Colonic mucosa (tissue), 4 donors: ENCODE measurements at regions not wholly inside any gene's neighbourhood (a gene's known extent, or its start where the extent isn't known, plus 50 kb on each side); places are given as distances from the start of the nearest gene placed in this dataset.

Experiments used
- DNase-seq: peaks from one replicate; pipeline ENCODE4 v3.0.0-alpha.2; 2020
- H3K27ac ChIP-seq: fragments of 200-600 bp; one replicate; pipeline ENCODE4 v1.8.0; 2021
- H3K27me3 ChIP-seq: fragments of 200-600 bp; one replicate; pipeline ENCODE4 v1.8.0; 2021
- H3K36me3 ChIP-seq: fragments of 200-600 bp; one replicate; pipeline ENCODE4 v1.8.0; 2021
- H3K4me1 ChIP-seq: fragments of 200-600 bp; one replicate; pipeline ENCODE4 v1.8.0; 2021; ENCODE audit warnings: mild to moderate bottlenecking
- H3K4me3 ChIP-seq: fragments of 200-600 bp; one replicate; pipeline ENCODE4 v1.8.0; 2021
- H3K9ac ChIP-seq, 2 donors: one replicate each; pipeline ENCODE4 v1.7.0; 2013; ENCODE audit warnings: control low read depth in 2 of 2, low read depth in 2 of 2, low read length in 2 of 2
- H3K9me3 ChIP-seq: fragments of 200-600 bp; one replicate; pipeline ENCODE4 v1.8.0; 2021
- CTCF ChIP-seq: fragments of 200-600 bp; IDR thresholded peaks from one replicate; pipeline ENCODE4 v1.8.0; 2022; ENCODE audit warnings: antibody characterized with exemption, mild to moderate bottlenecking
- intact Hi-C: fragments of 100-400 bp; cut with DNase I; formaldehyde crosslinking; loops from one replicate; pipeline ENCODE4 v1.14.1; 2022
- donor health status: healthy.
- donor health status: DM: no; HTN: no; CAD: no.
- donor health status: DM: no; HTN: no; CAD: no.

GRCh38 chr18:25005541-25006403, 346.2 kb downstream of the ZNF521 start:
- Histone ChIP-seq H3K9me3 (no peaks in the 10 kb centered on the region), H3K9ac (no peak overlapping the region), H3K27ac (no peak overlapping the region), H3K4me3 (no peak overlapping the region), H3K27me3 (no peaks in the 10 kb centered on the region), H3K4me1 (no peaks in the 10 kb centered on the region), H3K36me3 (no peaks in the 10 kb centered on the region)
- intact Hi-C loops: no loop called here
- no peak for TF ChIP-seq CTCF
- no peak for DNase-seq

GRCh38 chr18:25010623-25011374, 341.2 kb downstream of the ZNF521 start:
- H3K36me3 ChIP-seq: no peaks in the 10 kb centered on the region
- no peak overlapping the region for H3K4me3 ChIP-seq
- H3K4me1 ChIP-seq: no peaks in the 10 kb centered on the region
- H3K27me3 ChIP-seq: no peaks in the 10 kb centered on the region
- intact Hi-C loops: no loop called here
- TF ChIP-seq CTCF: no peak
- H3K9me3 ChIP-seq: no peaks in the 10 kb centered on the region
- DNase-seq: no peak
- no peak overlapping the region for H3K9ac ChIP-seq
- H3K27ac ChIP-seq: no peak overlapping the region
